Suprapubic skin (tissue), 4 donors: ENCODE measurements at regions not wholly inside any gene's neighbourhood (a gene's known extent, or its start where the extent isn't known, plus 50 kb on each side); places are given as distances from the start of the nearest gene placed in this dataset.

ENCODE experiments used
- DNase-seq, 2 donors: peaks; one replicate each; pipeline ENCODE4 v3.0.0-alpha.2; 2019; ENCODE audit warnings: low spot score in 2 of 2
- H3K27ac ChIP-seq: fragments of 200-600 bp; sonication (generic); one replicate; pipeline ENCODE4 v1.5.1; 2019
- H3K27me3 ChIP-seq: fragments of 200-600 bp; sonication (generic); one replicate; pipeline ENCODE4 v1.5.1; 2019
- H3K36me3 ChIP-seq: fragments of 200-600 bp; sonication (generic); one replicate; pipeline ENCODE4 v1.5.1; 2019
- H3K4me1 ChIP-seq: fragments of 200-600 bp; sonication (generic); one replicate; pipeline ENCODE4 v1.5.1; 2019
- H3K4me3 ChIP-seq: fragments of 200-600 bp; sonication (generic); one replicate; pipeline ENCODE4 v1.5.1; 2019; ENCODE audit warnings: mild to moderate bottlenecking
- H3K9me3 ChIP-seq: fragments of 200-600 bp; sonication (generic); one replicate; pipeline ENCODE4 v1.5.1; 2019
- EP300 ChIP-seq: sonication (generic); formaldehyde crosslinking; IDR thresholded peaks from one replicate; pipeline ENCODE4 v1.6.1; 2017; ENCODE audit warnings: antibody characterized with exemption
- POLR2A ChIP-seq, 2 donors: fragments of 450-650 bp; IDR thresholded peaks; one replicate each; pipeline ENCODE4 v1.6.1; 2017; ENCODE audit warnings: antibody characterized with exemption in 2 of 2, mild to moderate bottlenecking in 2 of 2, moderate library complexity in 2 of 2
- POLR2AphosphoS5 ChIP-seq, 3 donors: sonication (generic); formaldehyde crosslinking; IDR thresholded peaks; one replicate each; pipeline ENCODE4 v1.6.1; 2017; ENCODE audit warnings: antibody characterized with exemption in 3 of 3
- WGBS: methylation state at CpG from one replicate; pipeline ENCODE4 v1.1.5; 2018; 5-methylcytosine and 5-hydroxymethylcytosine counted together
- TF ChIP-seq, protein P1 (sequence below), 2 donors: fragments of 200-600 bp in 1 of 2; fragments of 450-650 bp in 1 of 2; sonication (generic) in 1 of 2; IDR thresholded peaks; one replicate each; pipeline ENCODE4 v1.5.1; 2016 to 2019; ENCODE audit warnings: antibody characterized with exemption in 2 of 2, mild to moderate bottlenecking in 1 of 2, moderate library complexity in 1 of 2

- Histone ChIP-seq H3K27ac (no peak overlapping the region), H3K9me3 (no peaks in the 10 kb centered on the region), H3K4me3 (no peak overlapping the region), H3K27me3 (no peaks in the 10 kb centered on the region), H3K4me1 (no peaks in the 10 kb centered on the region), H3K36me3 (no peaks in the 10 kb centered on the region)
- no peak for DNase-seq
- TF ChIP-seq, protein P1, sequence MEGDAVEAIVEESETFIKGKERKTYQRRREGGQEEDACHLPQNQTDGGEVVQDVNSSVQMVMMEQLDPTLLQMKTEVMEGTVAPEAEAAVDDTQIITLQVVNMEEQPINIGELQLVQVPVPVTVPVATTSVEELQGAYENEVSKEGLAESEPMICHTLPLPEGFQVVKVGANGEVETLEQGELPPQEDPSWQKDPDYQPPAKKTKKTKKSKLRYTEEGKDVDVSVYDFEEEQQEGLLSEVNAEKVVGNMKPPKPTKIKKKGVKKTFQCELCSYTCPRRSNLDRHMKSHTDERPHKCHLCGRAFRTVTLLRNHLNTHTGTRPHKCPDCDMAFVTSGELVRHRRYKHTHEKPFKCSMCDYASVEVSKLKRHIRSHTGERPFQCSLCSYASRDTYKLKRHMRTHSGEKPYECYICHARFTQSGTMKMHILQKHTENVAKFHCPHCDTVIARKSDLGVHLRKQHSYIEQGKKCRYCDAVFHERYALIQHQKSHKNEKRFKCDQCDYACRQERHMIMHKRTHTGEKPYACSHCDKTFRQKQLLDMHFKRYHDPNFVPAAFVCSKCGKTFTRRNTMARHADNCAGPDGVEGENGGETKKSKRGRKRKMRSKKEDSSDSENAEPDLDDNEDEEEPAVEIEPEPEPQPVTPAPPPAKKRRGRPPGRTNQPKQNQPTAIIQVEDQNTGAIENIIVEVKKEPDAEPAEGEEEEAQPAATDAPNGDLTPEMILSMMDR (IDR thresholded peaks at IDR 0.05): no peak
- TF ChIP-seq POLR2AphosphoS5 (IDR thresholded peaks at IDR 0.05) (no peak), EP300 (no peak), POLR2A (IDR thresholded peaks at IDR 0.05) (no peak)
- 73% methylated on average over 11 of the region's 11 CpGs for WGBS
Observed at GRCh38 chr6:39999006-39999867, 65.0 kb upstream of the MOCS1 start.

GRCh38 chr6:39998126-39998525 is 63.9 kb upstream of the MOCS1 start:
- 78% methylated on average over 4 of the region's 4 CpGs for WGBS
- no peaks in the 10 kb centered on the region for H3K9me3 ChIP-seq
- H3K36me3 ChIP-seq: no peaks in the 10 kb centered on the region
- no peaks in the 10 kb centered on the region for H3K4me1 ChIP-seq
- H3K27me3 ChIP-seq: no peaks in the 10 kb centered on the region
- TF ChIP-seq, protein P1 (IDR thresholded peaks at IDR 0.05): no peak
- TF ChIP-seq EP300: no peak
- no peak for TF ChIP-seq POLR2AphosphoS5 (IDR thresholded peaks at IDR 0.05)
- no peak for TF ChIP-seq POLR2A (IDR thresholded peaks at IDR 0.05)
- no peak overlapping the region for H3K4me3 ChIP-seq
- no peak overlapping the region for H3K27ac ChIP-seq
- no peak for DNase-seq

DNA sequence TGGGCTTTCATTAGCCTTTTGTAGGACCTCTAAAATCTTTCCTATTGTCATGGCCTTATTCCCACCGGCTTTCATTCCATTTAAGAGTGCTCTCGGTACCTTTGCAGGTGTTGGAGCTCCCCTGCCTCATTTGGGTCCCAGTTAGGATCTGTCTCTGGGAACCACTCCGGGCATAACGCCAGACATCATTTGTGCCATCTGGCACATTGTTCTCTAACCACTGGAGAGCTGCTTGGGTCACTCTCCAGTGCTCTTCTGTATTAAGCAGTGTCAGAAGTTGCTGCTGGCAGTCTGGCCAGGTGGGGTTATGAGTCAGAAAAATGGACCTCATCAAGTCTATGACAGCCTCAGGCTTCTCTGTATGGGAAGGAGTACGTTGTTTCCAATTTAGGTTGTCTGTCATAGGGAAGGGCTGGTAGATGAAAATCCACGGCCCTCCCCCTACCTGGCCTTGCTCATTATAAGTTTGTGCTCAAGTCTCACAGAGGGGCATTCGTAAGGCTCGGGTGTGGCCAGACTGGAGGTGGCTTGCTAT is 62.9 kb upstream of the MOCS1 start:
- Histone ChIP-seq H3K9me3 (no peaks in the 10 kb centered on the region), H3K36me3 (no peaks in the 10 kb centered on the region), H3K27me3 (no peaks in the 10 kb centered on the region), H3K4me3 (no peak overlapping the region), H3K27ac (no peak overlapping the region), H3K4me1 (no peaks in the 10 kb centered on the region)
- DNase-seq: no peak
- TF ChIP-seq, protein P1 (IDR thresholded peaks at IDR 0.05): no peak
- TF ChIP-seq POLR2A (IDR thresholded peaks at IDR 0.05): no peak
- no peak for TF ChIP-seq EP300
- no peak for TF ChIP-seq POLR2AphosphoS5 (IDR thresholded peaks at IDR 0.05)
- WGBS: 82% methylated on average over 8 of the region's 8 CpGs

- Histone ChIP-seq H3K27ac (no peak overlapping the region), H3K36me3 (no peaks in the 10 kb centered on the region), H3K4me3 (no peak overlapping the region), H3K27me3 (no peaks in the 10 kb centered on the region), H3K4me1 (no peaks in the 10 kb centered on the region), H3K9me3 (no peaks in the 10 kb centered on the region)
- 64% methylated on average over 4 of the region's 4 CpGs for WGBS
- DNase-seq: no peak
- no peak for TF ChIP-seq POLR2AphosphoS5 (IDR thresholded peaks at IDR 0.05)
- TF ChIP-seq, protein P1 (IDR thresholded peaks at IDR 0.05): no peak
- TF ChIP-seq POLR2A (IDR thresholded peaks at IDR 0.05): no peak
- TF ChIP-seq EP300: no peak
Observed at GRCh38 chr6:39995633-39996032, 61.4 kb upstream of the MOCS1 start.

- Histone ChIP-seq H3K27ac (no peak overlapping the region), H3K9me3 (no peaks in the 10 kb centered on the region), H3K4me1 (no peaks in the 10 kb centered on the region), H3K27me3 (no peaks in the 10 kb centered on the region), H3K36me3 (no peaks in the 10 kb centered on the region), H3K4me3 (no peak overlapping the region)
- TF ChIP-seq POLR2A (IDR thresholded peaks at IDR 0.05): no peak
- TF ChIP-seq, protein P1 (IDR thresholded peaks at IDR 0.05): no peak
- no peak for TF ChIP-seq EP300
- no peak for TF ChIP-seq POLR2AphosphoS5 (IDR thresholded peaks at IDR 0.05)
- WGBS: 62% methylated on average over 7 of the region's 7 CpGs
- no peak for DNase-seq
Observed at GRCh38 chr6:39992861-39993622, 58.8 kb upstream of the MOCS1 start.
